AG04449 (cell line): ENCODE measurements at regions not wholly inside any gene's neighbourhood (a gene's known extent, or its start where the extent isn't known, plus 50 kb on each side); places are given as distances from the start of the nearest gene placed in this dataset.

ENCODE experiments used
- CTCF ChIA-PET: fragments of 350-600 bp; formaldehyde crosslinking; extraction: SDS; loops from one replicate; lab custom pipeline; 2021; ENCODE audit warnings: antibody characterized with exemption; lab: Yijun Ruan, JAX
- POLR2A ChIA-PET: fragments of 400-600, 350-600 bp; formaldehyde crosslinking; extraction: SDS; loops from one replicate; lab custom pipeline; 2020; ENCODE audit warnings: antibody characterized with exemption, inconsistent platforms; lab: Yijun Ruan, JAX
- DNase-seq: peaks from one replicate; pipeline ENCODE4 v3.0.0-alpha.2; 2010; ENCODE audit warnings: low read depth, low spot score
- H3K4me3 ChIP-seq: 2 replicates; pipeline ENCODE4 v1.5.1; 2011; ENCODE audit warnings: low read depth, mild to moderate bottlenecking, control low read depth, low read length
- CTCF ChIP-seq: IDR thresholded peaks from one replicate; pipeline ENCODE4 v1.5.1; 2011; ENCODE audit warnings: mild to moderate bottlenecking, moderate library complexity, low read length, control low read depth, inconsistent platforms; ENCODE audit not compliant: insufficient read depth; ENCODE audit errors: missing control alignments

- DNase-seq = no peak
- H3K4me3 ChIP-seq = no peak overlapping the region
- no peak for TF ChIP-seq CTCF
- ChIA-PET POLR2A (no interaction called here), CTCF (no interaction called here)
Measured at GRCh38 chr10:52890281-52890680, 117.7 kb upstream of the MBL2 start.

GRCh38 chr10:52889611-52890010 is 117.0 kb upstream of the MBL2 start:
- no peak overlapping the region for H3K4me3 ChIP-seq
- TF ChIP-seq CTCF = no peak
- ChIA-PET CTCF (interaction anchor here (0.7 kb wide), 1 partner anchor 10 kb away, joined by 3 read pairs; no protein-coding TSS in a partner anchor), POLR2A (no interaction called here)
- no peak for DNase-seq

GRCh38 chr10:52883996-52884871 is 111.7 kb upstream of the MBL2 start:
- no peak overlapping the region for H3K4me3 ChIP-seq
- peak; percentile 74 for TF ChIP-seq CTCF
- peak; percentile 33 for DNase-seq
- ChIA-PET CTCF (interaction anchor here (1.4 to 4.0 kb wide), 6 partner anchors 9 to 325 kb away, joined by 3 to 20 read pairs (median 6); no protein-coding TSS in a partner anchor), POLR2A (no interaction called here)

GRCh38 chr10:52879091-52879807 is 106.7 kb upstream of the MBL2 start:
- H3K4me3 ChIP-seq = no peak overlapping the region
- CTCF ChIA-PET = interaction anchor here (1.0 to 1.2 kb wide), 2 partner anchors 10 to 62 kb away, joined by 3 to 4 read pairs; no protein-coding TSS in a partner anchor
- peak; percentile 26 for DNase-seq
- TF ChIP-seq CTCF = no peak
- POLR2A ChIA-PET = interaction anchor here (1.6 kb wide), 1 partner anchor 15 kb away, joined by 7 read pairs; no protein-coding TSS in a partner anchor

- CTCF ChIA-PET = interaction anchor here (1.1 to 2.7 kb wide), 2 partner anchors 12 to 60 kb away, joined by 3 to 8 read pairs; no protein-coding TSS in a partner anchor
- POLR2A ChIA-PET = no interaction called here
- TF ChIP-seq CTCF = no peak
- DNase-seq = no peak
- no peak overlapping the region for H3K4me3 ChIP-seq
Measured at GRCh38 chr10:52877451-52877850, 104.9 kb upstream of the MBL2 start.
